ENCODE measurements at regions not wholly inside any gene's neighbourhood (a gene's known extent, or its start where the extent isn't known, plus 50 kb on each side); places are given as distances from the start of the nearest gene placed in this dataset.
A peak's percentile ranks its signal among the peaks of the same experiment; 100 is the strongest.
"Not testable (repeated sequence)": the region's sequence is repeated elsewhere in the genome, so short reads cannot be mapped to it uniquely, and the experiment has no call there.

- DNase-seq, result peak; percentile 36
Observed at GRCh38 chr3:4897765-4898453, 81.3 kb upstream of the BHLHE40 start.

GRCh38 chr3:4898454-4899313 lies 80.6 kb upstream of the BHLHE40 start:
- no peak for DNase-seq

- DNase-seq, result no peak
Observed at GRCh38 chr3:4899710-4900109, 79.5 kb upstream of the BHLHE40 start.

- DNase-seq, result no peak
Observed at GRCh38 chr3:4900298-4900697, 78.9 kb upstream of the BHLHE40 start.

GRCh38 chr3:4904811-4905695 lies 74.2 kb upstream of the BHLHE40 start:
- DNase-seq, result no peak

GRCh38 chr3:4906107-4906621 lies 73.1 kb upstream of the BHLHE40 start:
- DNase-seq, result no peak

- no peak for DNase-seq
Observed at GRCh38 chr3:4907050-4907449, 72.2 kb upstream of the BHLHE40 start.

GRCh38 chr3:4907643-4908432 lies 71.4 kb upstream of the BHLHE40 start:
- DNase-seq, result no peak

GRCh38 chr3:4908433-4909156 lies 70.6 kb upstream of the BHLHE40 start:
- no peak for DNase-seq

GRCh38 chr3:4914464-4914863 lies 64.8 kb upstream of the BHLHE40 start:
- no peak for DNase-seq

GRCh38 chr3:4921589-4921988 lies 57.6 kb upstream of the BHLHE40 start:
- not testable (repeated sequence) for DNase-seq

GRCh38 chr3:4926892-4927291 lies 52.3 kb upstream of the BHLHE40 start:
- DNase-seq, result no peak

GRCh38 chr3:4928277-4928789 lies 50.9 kb upstream of the BHLHE40 start:
- no peak for DNase-seq

All from hindlimb muscle (tissue), 1 donor.